ENCODE measurements at regions not wholly inside any gene's neighbourhood (a gene's known extent, or its start where the extent isn't known, plus 50 kb on each side); places are given as distances from the start of the nearest gene placed in this dataset.

DNA sequence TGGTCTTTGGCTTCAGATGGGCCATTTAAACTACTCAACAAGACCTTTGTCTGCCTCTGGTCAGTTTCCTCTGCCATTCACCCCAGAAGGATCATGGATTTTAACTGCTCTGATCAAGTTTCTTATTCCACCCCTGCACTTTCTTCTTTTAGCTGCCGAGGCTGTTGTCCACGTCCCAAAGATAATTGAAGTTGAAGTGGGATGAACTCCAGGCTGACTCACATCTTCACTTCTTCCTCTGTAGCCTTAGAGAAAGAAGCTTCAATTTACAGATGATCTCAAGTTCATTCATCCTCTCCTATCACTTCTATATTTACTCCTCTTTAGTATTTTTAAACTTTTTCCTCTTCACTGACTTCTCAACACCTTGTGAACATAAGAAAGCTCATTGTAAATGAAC lies 651.6 kb downstream of the UTRN start:
- POLR2A ChIA-PET (ENCODE audit: low non-redundant PET) = no interaction called here

DNA sequence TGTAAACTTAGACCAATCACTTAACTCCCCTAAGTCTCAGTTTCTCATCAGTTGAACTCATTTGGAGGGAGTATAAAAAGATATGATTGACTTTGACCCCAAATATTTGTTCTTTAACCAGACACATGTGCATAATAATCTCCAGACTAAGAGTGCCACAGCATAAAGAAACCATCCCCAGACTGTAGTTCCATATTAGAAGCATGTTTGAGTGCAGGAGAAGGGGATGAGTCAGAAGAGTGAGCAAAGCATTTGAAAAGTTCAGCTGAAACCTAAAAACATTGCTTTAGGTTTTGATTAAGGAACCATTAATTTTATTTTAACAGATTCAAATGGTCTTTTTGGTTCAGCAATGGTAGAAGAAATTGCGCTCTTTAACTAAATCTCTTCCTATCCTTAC lies 654.8 kb downstream of the UTRN start:
- ChIA-PET CTCF (no interaction called here), POLR2A (ENCODE audit: low non-redundant PET) (no interaction called here)
- H3K4me1 ChIP-seq (ENCODE audit: insufficient read depth, low read length, poor library complexity, severe bottlenecking) = no peaks in the 10 kb centered on the region
- H3K27me3 ChIP-seq (replicated peaks; ENCODE audit: insufficient read depth, low read depth, low read length, poor library complexity) = no peaks in the 10 kb centered on the region
- no peak overlapping the region for H3K4me3 ChIP-seq (ENCODE audit: low read depth, low read length, poor library complexity, severe bottlenecking)
- no peak for DNase-seq (ENCODE audit: low spot score)
- TF ChIP-seq EZH2 (IDR thresholded peaks at IDR 0.05; ENCODE audit: borderline replicate concordance, low read depth, low read length, poor library complexity, severe bottlenecking) = no peak
- TF ChIP-seq, protein P1, sequence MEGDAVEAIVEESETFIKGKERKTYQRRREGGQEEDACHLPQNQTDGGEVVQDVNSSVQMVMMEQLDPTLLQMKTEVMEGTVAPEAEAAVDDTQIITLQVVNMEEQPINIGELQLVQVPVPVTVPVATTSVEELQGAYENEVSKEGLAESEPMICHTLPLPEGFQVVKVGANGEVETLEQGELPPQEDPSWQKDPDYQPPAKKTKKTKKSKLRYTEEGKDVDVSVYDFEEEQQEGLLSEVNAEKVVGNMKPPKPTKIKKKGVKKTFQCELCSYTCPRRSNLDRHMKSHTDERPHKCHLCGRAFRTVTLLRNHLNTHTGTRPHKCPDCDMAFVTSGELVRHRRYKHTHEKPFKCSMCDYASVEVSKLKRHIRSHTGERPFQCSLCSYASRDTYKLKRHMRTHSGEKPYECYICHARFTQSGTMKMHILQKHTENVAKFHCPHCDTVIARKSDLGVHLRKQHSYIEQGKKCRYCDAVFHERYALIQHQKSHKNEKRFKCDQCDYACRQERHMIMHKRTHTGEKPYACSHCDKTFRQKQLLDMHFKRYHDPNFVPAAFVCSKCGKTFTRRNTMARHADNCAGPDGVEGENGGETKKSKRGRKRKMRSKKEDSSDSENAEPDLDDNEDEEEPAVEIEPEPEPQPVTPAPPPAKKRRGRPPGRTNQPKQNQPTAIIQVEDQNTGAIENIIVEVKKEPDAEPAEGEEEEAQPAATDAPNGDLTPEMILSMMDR (conservative IDR thresholded peaks at IDR 0.05; ENCODE audit: low read depth, low read length) = no peak
- BruUV-seq (replicated peaks) = no TSS peak
- H3K9me3 ChIP-seq (ENCODE audit: low read depth, low read length, poor library complexity, severe bottlenecking) = no peaks in the 10 kb centered on the region
- no peak overlapping the region for H3K27ac ChIP-seq (ENCODE audit: low read depth, low read length, poor library complexity, severe bottlenecking)
- intact Hi-C loops (cut with micrococcal nuclease; ENCODE audit: unreplicated experiment) = no loop called here
- H3K36me3 ChIP-seq (ENCODE audit: insufficient read depth, low read length, poor library complexity, severe bottlenecking) = no peaks in the 10 kb centered on the region

More for the DNA sequence above, 651.6 kb downstream of the UTRN start:
- Histone ChIP-seq H3K27me3 (replicated peaks; ENCODE audit: insufficient read depth, low read depth, low read length, poor library complexity) (no peaks in the 10 kb centered on the region), H3K36me3 (ENCODE audit: insufficient read depth, low read length, poor library complexity, severe bottlenecking) (no peaks in the 10 kb centered on the region), H3K27ac (ENCODE audit: low read depth, low read length, poor library complexity, severe bottlenecking) (no peak overlapping the region), H3K4me1 (ENCODE audit: insufficient read depth, low read length, poor library complexity, severe bottlenecking) (no peaks in the 10 kb centered on the region), H3K4me3 (ENCODE audit: low read depth, low read length, poor library complexity, severe bottlenecking) (no peak overlapping the region), H3K9me3 (ENCODE audit: low read depth, low read length, poor library complexity, severe bottlenecking) (peaks cover 7% of the 10 kb centered on the region)
- no peak for TF ChIP-seq EZH2 (IDR thresholded peaks at IDR 0.05; ENCODE audit: borderline replicate concordance, low read depth, low read length, poor library complexity, severe bottlenecking)
- TF ChIP-seq, protein P1 (conservative IDR thresholded peaks at IDR 0.05; ENCODE audit: low read depth, low read length) = no peak
- intact Hi-C loops (cut with micrococcal nuclease; ENCODE audit: unreplicated experiment) = no loop called here
- no TSS peak for BruUV-seq (replicated peaks)
- CTCF ChIA-PET = no interaction called here
- no peak for DNase-seq (ENCODE audit: low spot score)

DNA sequence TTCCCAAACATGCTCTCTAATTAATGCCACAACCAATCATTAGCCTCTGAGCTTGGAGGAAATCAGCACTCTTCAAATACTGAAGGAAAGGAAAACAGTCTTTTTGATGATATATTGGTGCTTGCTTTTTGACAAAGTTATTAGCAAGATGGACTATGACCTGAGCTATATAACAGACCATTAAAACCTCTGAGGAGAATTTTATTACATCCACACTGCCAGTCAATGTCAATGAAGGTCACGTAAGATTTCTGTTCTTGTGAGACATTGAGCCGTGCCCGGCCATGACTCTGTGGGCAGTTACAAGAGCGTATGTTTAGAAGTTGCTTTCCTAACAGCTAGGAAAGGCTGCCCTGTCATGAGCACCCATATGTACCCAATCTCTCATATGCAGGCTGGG lies 659.0 kb downstream of the UTRN start:
- H3K27me3 ChIP-seq (replicated peaks; ENCODE audit: insufficient read depth, low read depth, low read length, poor library complexity) = no peaks in the 10 kb centered on the region
- H3K36me3 ChIP-seq (ENCODE audit: insufficient read depth, low read length, poor library complexity, severe bottlenecking) = no peaks in the 10 kb centered on the region
- BruUV-seq (replicated peaks) = no TSS peak
- no peaks in the 10 kb centered on the region for H3K4me1 ChIP-seq (ENCODE audit: insufficient read depth, low read length, poor library complexity, severe bottlenecking)
- no peak overlapping the region for H3K4me3 ChIP-seq (ENCODE audit: low read depth, low read length, poor library complexity, severe bottlenecking)
- H3K9me3 ChIP-seq (ENCODE audit: low read depth, low read length, poor library complexity, severe bottlenecking) = no peaks in the 10 kb centered on the region
- ChIA-PET POLR2A (ENCODE audit: low non-redundant PET) (no interaction called here), CTCF (no interaction called here)
- no peak for DNase-seq (ENCODE audit: low spot score)
- intact Hi-C loops (cut with micrococcal nuclease; ENCODE audit: unreplicated experiment) = no loop called here
- no peak for TF ChIP-seq EZH2 (IDR thresholded peaks at IDR 0.05; ENCODE audit: borderline replicate concordance, low read depth, low read length, poor library complexity, severe bottlenecking)
- TF ChIP-seq, protein P1 (conservative IDR thresholded peaks at IDR 0.05; ENCODE audit: low read depth, low read length) = no peak
- H3K27ac ChIP-seq (ENCODE audit: low read depth, low read length, poor library complexity, severe bottlenecking) = no peak overlapping the region
